ENCODE measurements at regions not wholly inside any gene's neighbourhood (a gene's known extent, or its start where the extent isn't known, plus 50 kb on each side); places are given as distances from the start of the nearest gene placed in this dataset.
"Not testable (repeated sequence)": the region's sequence is repeated elsewhere in the genome, so short reads cannot be mapped to it uniquely, and the experiment has no call there.

GRCh38 chr16:17743578-17743977 is 272.8 kb upstream of the XYLT1 start:
- TF ChIP-seq, protein P1, sequence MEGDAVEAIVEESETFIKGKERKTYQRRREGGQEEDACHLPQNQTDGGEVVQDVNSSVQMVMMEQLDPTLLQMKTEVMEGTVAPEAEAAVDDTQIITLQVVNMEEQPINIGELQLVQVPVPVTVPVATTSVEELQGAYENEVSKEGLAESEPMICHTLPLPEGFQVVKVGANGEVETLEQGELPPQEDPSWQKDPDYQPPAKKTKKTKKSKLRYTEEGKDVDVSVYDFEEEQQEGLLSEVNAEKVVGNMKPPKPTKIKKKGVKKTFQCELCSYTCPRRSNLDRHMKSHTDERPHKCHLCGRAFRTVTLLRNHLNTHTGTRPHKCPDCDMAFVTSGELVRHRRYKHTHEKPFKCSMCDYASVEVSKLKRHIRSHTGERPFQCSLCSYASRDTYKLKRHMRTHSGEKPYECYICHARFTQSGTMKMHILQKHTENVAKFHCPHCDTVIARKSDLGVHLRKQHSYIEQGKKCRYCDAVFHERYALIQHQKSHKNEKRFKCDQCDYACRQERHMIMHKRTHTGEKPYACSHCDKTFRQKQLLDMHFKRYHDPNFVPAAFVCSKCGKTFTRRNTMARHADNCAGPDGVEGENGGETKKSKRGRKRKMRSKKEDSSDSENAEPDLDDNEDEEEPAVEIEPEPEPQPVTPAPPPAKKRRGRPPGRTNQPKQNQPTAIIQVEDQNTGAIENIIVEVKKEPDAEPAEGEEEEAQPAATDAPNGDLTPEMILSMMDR (conservative IDR thresholded peaks at IDR 0.05), result no peak
- Mint-ChIP-seq H3K4me1 (peaks cover 10% of the 10 kb centered on the region), H3K9me3 (no peaks in the 10 kb centered on the region), H3K36me3 (ENCODE audit: low read depth) (no peaks in the 10 kb centered on the region), H3K27ac (ENCODE audit: unreplicated experiment) (no peak overlapping the region), H3K4me3 (no peak overlapping the region), H3K27me3 (ENCODE audit: low read depth) (peaks cover 36% of the 10 kb centered on the region)
- DNase-seq (ENCODE audit: low read depth, low spot score), result no peak

GRCh38 chr16:17743158-17743557 is 272.4 kb upstream of the XYLT1 start:
- TF ChIP-seq, protein P1 (conservative IDR thresholded peaks at IDR 0.05), result no peak
- Mint-ChIP-seq H3K36me3 (ENCODE audit: low read depth) (no peaks in the 10 kb centered on the region), H3K4me1 (peaks cover 7% of the 10 kb centered on the region), H3K4me3 (no peak overlapping the region), H3K27ac (ENCODE audit: unreplicated experiment) (no peak overlapping the region), H3K9me3 (no peaks in the 10 kb centered on the region), H3K27me3 (ENCODE audit: low read depth) (peaks cover 31% of the 10 kb centered on the region)
- DNase-seq (ENCODE audit: low read depth, low spot score), result no peak

GRCh38 chr16:17735099-17735498 is 264.3 kb upstream of the XYLT1 start:
- H3K27me3 Mint-ChIP-seq (ENCODE audit: low read depth), result peaks cover 11% of the 10 kb centered on the region
- not testable (repeated sequence) for DNase-seq (ENCODE audit: low read depth, low spot score); H3K4me3 Mint-ChIP-seq; H3K27ac Mint-ChIP-seq (ENCODE audit: unreplicated experiment); H3K4me1 Mint-ChIP-seq; H3K9me3 Mint-ChIP-seq; H3K36me3 Mint-ChIP-seq (ENCODE audit: low read depth)

- Mint-ChIP-seq H3K4me3 (no peak overlapping the region), H3K9me3 (peaks cover 9% of the 10 kb centered on the region), H3K4me1 (no peaks in the 10 kb centered on the region), H3K27ac (ENCODE audit: unreplicated experiment) (no peak overlapping the region), H3K27me3 (ENCODE audit: low read depth) (peaks cover 3% of the 10 kb centered on the region), H3K36me3 (ENCODE audit: low read depth) (no peaks in the 10 kb centered on the region)
- no peak for DNase-seq (ENCODE audit: low read depth, low spot score)
- TF ChIP-seq, protein P1 (conservative IDR thresholded peaks at IDR 0.05), result no peak
These were observed 259.1 kb upstream of the XYLT1 start for GRCh38 chr16:17729820-17730219.

DNA sequence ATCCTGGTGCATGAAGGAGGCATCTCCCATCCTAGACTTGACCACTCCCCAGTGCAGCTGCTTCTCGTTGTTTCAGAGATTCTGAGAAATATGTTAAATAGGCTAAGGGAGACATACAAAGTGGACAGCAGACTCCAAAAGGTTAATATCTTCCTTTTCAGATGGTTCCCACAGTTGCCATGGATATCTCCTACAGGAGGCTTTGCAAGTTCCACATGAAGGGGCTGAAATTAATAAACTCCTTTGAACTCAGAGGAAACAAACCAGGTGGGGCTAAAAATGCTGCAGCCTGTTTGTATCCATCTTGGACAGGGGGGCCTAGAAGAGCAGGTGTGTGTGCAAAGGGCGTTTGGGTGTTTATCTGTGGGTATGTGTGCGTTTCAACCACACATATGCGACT is 257.4 kb upstream of the XYLT1 start:
- Mint-ChIP-seq H3K27me3 (ENCODE audit: low read depth) (peaks cover 3% of the 10 kb centered on the region), H3K27ac (ENCODE audit: unreplicated experiment) (no peak overlapping the region)

DNA sequence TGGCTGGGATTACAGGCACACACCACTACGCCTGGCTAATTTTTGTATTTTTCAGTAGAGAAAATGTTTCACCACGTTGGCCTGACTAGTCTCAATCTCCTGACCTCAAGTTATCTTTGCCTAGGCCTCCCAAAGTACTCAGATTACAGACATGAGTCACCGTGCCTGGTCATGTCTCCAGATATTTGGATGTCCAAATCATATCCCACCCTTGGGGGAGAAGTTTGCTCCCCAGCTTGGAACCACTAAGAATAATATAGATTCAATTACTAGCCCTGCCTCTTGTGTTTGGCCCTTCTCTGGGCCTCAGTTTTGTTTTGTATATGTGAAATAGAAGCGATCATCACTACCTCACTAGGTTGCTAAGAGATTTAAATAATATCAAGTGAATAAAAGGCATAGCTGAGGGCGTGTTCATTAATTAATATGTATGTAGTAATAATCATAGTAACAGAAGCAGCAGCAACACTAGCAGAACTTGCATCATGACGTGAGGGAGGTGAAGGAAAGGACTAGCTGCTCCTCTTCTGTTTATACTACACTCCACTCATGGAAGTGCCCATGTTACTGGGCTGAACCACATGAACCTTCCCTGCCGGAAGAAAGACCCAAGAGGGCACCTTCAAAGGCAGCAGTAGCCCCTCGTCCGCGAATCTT is 253.6 kb upstream of the XYLT1 start:
- Mint-ChIP-seq H3K4me1 (no peaks in the 10 kb centered on the region), H3K27me3 (ENCODE audit: low read depth) (no peaks in the 10 kb centered on the region), H3K36me3 (ENCODE audit: low read depth) (no peaks in the 10 kb centered on the region), H3K9me3 (no peaks in the 10 kb centered on the region), H3K4me3 (no peak overlapping the region), H3K27ac (ENCODE audit: unreplicated experiment) (no peak overlapping the region)
- TF ChIP-seq, protein P1 (conservative IDR thresholded peaks at IDR 0.05), result no peak
- no peak for DNase-seq (ENCODE audit: low read depth, low spot score)

More for the DNA sequence above, 257.4 kb upstream of the XYLT1 start:
- TF ChIP-seq, protein P1 (conservative IDR thresholded peaks at IDR 0.05), result no peak
- Mint-ChIP-seq H3K36me3 (ENCODE audit: low read depth) (no peaks in the 10 kb centered on the region), H3K4me3 (no peak overlapping the region), H3K4me1 (no peaks in the 10 kb centered on the region), H3K9me3 (peaks cover 5% of the 10 kb centered on the region)
- no peak for DNase-seq (ENCODE audit: low read depth, low spot score)
